CD4-positive, alpha-beta T cell treated with Interleukin-6 at 100 ng/mL for 8 hours (primary cell): ENCODE measurements at regions not wholly inside any gene's neighbourhood (a gene's known extent, or its start where the extent isn't known, plus 50 kb on each side); places are given as distances from the start of the nearest gene placed in this dataset.
"Not testable (repeated sequence)": the region's sequence is repeated elsewhere in the genome, so short reads cannot be mapped to it uniquely, and the experiment has no call there.

ENCODE experiments used
- DNase-seq: peaks from one replicate; pipeline ENCODE4 v3.0.0-alpha.2; 2020; ENCODE audit warnings: mixed read lengths, low spot score

- no peak for DNase-seq
Observed at GRCh38 chr19:28737021-28737895, 475.7 kb downstream of the UQCRFS1 start.

GRCh38 chr19:28736528-28736927 lies 476.4 kb downstream of the UQCRFS1 start:
- no peak for DNase-seq

- no peak for DNase-seq
Observed at GRCh38 chr19:28731577-28731976, 481.4 kb downstream of the UQCRFS1 start.

DNA sequence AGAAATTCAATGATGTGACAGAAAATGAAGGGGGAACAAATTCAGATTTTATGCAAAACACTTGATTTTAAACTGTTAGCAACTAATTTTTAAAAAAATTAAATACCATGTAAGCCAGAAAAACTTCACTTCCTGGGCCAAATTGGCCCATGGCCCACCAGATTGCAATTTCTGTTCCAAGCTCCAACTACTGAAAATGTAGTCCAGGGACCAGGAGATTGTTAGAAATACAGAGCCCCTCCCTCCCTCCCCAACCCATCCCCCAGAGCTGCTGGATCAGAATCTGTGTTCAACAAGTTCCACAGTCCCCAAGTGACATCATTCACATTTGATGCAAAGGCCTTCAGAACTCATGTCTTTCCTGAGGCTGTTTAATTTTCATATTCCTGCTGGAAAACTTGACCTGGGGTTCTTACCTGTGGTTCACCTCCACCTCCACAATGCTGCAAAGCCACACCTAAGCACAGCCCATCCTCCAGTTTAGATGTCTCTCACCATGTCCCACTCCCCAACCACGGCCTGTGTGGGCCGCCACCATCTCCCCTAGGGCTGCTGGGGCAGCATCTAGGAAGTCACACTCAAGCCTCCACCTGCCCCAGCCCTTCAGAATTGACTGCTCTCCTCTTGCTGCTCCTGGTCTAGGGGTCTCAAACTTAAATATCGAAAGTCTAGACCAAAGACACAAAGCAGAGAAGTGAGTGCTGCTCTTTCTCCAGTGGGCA lies 482.0 kb downstream of the UQCRFS1 start:
- no peak for DNase-seq

DNA sequence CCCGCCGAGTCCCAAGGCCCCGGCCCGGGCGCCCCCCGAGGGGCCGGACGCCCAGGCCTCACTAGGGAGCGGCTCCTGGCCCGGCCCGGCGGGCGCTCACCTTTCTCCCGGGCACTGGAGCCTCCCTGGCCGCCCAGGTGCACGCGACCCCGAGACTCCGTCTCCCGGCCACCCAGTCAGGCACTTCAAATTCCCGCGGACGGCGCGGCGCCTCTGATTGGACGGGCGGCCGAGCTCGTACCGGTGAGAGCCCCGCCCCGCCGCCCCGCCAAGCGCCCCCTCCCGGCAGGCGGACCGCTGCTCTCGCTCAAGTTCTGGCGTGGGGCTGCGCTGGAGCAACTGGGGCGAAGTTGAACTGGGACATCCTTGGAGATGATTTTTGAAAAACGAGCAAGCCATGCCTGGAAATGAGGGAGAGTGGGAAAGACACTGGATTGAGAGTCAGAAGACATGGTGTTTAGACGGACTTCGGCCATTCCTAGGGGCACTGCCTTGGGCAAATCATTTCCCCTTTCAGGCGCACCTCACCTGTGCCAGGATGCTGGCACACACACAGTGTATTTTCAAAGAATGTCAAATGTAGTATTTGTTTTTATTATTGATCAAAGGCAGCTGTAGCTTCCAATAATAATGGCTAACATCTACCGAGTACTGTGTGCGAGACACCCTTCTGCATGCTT lies 485.3 kb downstream of the UQCRFS1 start:
- DNase-seq = no peak

DNA sequence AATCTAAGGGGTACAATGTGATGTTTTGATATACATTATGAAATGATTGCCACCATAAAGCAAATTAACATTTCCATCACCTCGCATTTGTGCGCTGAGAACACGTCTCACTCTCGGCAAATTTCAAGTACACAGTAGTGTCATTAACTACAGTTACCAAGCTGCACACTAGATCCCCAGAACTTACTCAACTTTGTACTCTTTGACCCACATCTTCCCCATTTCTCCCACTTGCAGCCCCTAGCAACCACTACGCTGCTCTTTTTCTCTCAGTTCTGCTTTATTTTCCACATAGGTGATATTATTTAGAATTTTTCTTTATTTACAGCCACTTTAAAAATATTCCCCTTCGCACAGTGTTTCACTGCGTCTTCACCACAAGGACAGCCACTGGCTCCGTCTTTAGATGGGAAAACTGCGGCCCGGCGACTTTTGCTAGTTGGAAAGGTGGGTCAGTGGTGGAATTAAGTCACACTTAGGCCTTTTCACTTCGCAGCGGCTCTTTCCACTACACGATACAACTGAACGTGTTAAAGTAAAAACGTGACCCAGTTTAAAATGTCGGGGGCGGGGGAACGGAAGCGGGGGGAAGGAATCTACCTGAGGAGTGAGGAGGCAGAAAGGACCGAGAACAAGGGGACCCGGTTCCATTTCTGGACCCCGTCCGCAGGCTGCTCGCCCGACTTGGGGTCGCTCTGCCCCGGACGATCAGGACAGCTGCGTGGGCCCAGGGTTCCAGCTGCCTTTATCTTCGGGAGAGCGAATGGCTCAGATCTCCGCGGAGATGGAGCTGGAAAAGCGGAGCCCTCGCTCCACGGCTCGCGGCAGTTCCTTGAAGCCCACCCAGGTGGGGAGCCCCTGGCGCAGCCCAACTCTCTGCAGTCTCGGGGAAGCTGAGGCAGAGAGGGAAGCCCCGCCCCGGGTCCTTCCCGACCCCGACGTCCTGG lies 486.1 kb downstream of the UQCRFS1 start:
- DNase-seq = no peak

DNA sequence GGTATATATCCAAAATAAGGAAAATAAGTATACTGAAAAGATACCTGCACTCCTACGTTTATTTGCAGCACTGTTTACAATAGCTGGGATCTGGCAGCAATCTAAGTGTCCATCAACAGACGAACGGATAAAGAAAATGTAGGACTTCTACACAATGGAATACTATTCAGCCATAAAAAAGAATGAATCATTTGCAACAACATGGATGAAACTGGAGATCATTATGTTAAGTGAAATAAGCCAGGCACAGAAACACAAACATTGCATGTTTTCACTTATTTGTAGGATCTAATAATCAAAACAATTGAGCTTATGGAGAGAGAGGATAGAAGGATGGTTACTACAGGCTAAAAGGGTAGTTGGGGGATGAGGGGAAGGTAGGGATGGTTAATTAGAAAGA lies 494.0 kb downstream of the UQCRFS1 start:
- no peak for DNase-seq

GRCh38 chr19:28715157-28715556 lies 497.8 kb downstream of the UQCRFS1 start:
- DNase-seq = no peak

DNA sequence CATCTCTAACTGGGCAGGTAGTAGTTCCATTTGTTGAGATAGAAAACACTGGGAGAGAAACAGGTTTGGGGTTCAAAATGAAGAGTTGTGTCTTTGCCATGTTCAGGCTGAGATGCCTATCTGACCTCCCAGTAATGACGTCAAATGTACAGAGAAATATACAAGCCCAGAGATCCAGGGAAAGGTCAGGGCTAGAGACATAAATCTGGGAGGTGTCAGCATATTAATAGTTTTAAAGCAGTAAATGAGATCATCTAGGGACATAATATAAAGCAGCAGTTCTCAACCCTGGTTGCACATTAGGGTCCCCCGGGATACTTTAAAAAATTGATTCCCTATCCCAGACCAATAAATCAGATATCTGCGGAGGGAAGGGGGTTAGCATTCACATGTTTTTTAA lies 501.5 kb downstream of the UQCRFS1 start:
- DNase-seq = no peak

DNA sequence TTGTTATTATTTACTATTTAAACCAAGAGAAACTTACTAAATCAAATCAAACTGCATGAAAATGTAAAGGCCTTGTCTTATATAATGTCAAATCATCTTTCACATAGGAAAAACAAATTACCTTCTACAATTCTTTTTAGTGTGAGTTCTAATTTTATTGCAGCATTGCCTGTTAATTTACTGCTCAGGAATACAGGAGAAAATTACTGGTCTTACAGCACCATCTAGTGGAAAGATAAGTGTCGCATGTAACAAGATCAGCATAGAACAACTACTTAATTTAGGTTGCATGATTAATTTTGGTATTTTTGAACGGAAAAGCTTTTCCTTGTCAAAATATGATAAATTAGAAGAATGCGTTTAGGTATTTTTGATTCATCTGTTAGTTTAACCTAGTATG lies 502.7 kb downstream of the UQCRFS1 start:
- peak; percentile 11 for DNase-seq

DNA sequence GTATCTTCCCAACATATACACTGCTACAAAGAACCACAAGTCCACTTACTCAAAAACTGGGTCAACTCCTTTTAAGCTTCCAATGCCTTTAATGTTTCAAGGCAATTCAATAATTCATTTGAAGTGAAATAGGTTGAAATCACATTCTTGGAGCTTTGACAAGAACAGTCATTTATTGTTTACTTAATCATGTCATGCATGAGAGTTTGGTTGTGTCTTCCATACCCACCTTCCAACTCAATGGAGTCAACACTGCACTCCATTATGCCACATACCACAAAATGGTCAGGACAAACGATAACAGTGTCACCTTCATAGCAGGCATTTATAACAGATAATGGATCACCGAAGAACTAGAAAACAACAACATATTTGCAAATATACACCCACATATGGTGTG lies 506.3 kb downstream of the UQCRFS1 start:
- DNase-seq = no peak

DNA sequence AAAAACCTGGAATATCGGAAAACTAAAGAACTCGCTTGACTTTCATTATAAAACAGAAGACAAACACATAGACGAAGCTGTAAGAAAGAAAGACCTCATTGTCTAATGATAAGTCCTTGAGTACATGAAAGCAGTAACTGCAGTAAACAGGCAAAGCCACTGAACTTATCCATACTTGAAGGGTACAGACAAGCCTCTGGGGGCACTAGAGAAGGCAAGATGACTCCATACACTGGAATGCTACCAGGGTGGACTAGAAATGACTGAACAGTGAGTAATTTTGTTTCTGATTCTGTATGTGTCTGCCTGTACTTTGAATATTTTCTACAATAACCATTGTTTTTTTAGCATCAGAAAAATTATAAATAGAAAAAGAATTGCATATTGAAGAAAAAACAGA lies 507.9 kb downstream of the UQCRFS1 start:
- DNase-seq = no peak

- DNase-seq = no peak
Observed at GRCh38 chr19:28703400-28703956, 509.5 kb downstream of the UQCRFS1 start.

GRCh38 chr19:28701491-28701890 lies 511.5 kb downstream of the UQCRFS1 start:
- DNase-seq = no peak

DNA sequence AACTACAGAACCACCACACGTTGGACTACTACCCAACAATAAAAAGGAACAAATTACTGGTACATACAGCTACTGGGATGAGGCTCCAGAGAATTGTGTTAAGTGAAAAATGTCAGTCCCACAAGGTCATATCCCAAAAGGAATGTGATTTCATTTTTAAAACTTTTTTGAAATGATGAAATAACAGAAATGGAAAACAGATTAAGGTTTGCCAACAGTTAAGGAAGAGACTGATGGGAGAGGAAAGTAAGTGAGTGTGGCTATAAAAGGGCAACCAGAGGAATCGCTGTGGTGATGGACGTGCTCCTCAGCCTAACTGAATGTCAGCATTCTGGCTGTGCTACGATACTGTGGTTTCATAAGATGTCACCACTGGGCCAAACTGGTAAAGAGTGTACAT lies 512.8 kb downstream of the UQCRFS1 start:
- no peak for DNase-seq

DNA sequence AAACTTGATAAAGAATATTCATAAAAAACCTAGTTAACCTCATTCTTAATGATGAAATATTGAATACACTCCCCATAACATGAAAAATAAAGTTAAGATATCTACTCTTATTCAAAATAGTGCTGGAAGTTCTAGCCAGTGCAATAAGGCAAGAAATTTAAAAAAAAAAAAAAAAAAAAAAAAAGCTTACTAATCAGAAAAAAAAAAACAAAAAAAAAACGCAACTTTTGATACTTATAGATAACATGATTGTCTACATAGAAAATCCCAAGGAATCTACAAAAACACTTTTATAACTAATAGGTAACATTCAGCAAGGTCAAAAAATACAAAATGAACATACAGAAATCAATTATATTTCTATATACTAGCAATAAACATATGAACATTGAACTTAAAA lies 515.6 kb downstream of the UQCRFS1 start:
- DNase-seq = no peak

GRCh38 chr19:28694812-28695211 lies 518.1 kb downstream of the UQCRFS1 start:
- DNase-seq = no peak

- no peak for DNase-seq
Observed at GRCh38 chr19:28691683-28692082, 521.3 kb downstream of the UQCRFS1 start.

GRCh38 chr19:28689464-28689863 lies 523.5 kb downstream of the UQCRFS1 start:
- not testable (repeated sequence) for DNase-seq

DNA sequence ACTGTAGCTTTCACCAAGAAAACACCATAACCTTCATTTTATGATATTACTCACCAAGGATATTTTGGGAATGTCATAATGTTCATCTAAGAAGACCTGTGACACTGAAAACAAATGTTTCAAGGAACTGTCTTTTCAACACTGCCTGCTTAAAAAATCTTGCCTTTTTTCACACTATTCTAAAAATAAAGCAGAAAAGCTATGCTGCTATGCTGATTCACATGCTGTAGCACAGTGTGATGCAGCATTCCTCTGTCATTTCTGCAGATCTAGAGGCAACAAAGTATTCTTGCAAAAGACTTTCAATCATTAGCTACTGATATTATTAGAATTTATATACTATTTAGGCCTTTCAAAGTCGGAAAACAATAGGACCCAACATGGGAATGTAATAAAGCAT lies 525.7 kb downstream of the UQCRFS1 start:
- no peak for DNase-seq

- DNase-seq = no peak
Observed at GRCh38 chr19:28686756-28687155, 526.2 kb downstream of the UQCRFS1 start.
